MM.1S (cell line): ENCODE measurements at regions not wholly inside any gene's neighbourhood (a gene's known extent, or its start where the extent isn't known, plus 50 kb on each side); places are given as distances from the start of the nearest gene placed in this dataset.

Experiments used
- DNase-seq: peaks from one replicate; pipeline ENCODE4 v3.0.0-alpha.2; 2015
- H2AFZ ChIP-seq: fragments of 300-600 bp; sonication (generic); 2 replicates; pipeline ENCODE4 v1.6.0; 2016; ENCODE audit warnings: antibody characterized with exemption, low read length
- H3F3A ChIP-seq: fragments of 300-600 bp; sonication (generic); 2 replicates; pipeline ENCODE4 v1.6.1; 2016; ENCODE audit warnings: mild to moderate bottlenecking, antibody characterized with exemption, low read length, moderate library complexity, mixed read lengths; ENCODE audit not compliant: insufficient read depth
- H3K27ac ChIP-seq: fragments of 300-600 bp; sonication (generic); 2 replicates; pipeline ENCODE4 v1.5.1; 2016; ENCODE audit warnings: mild to moderate bottlenecking, low read length
- H3K27me3 ChIP-seq: fragments of 300-600 bp; sonication (generic); replicated peaks from 2 replicates; pipeline ENCODE4 v1.6.0; 2016; ENCODE audit warnings: low read length; ENCODE audit not compliant: insufficient read depth
- H3K36me3 ChIP-seq: fragments of 300-600 bp; sonication (generic); replicated peaks from 2 replicates; pipeline ENCODE4 v1.6.1; 2016; ENCODE audit warnings: mild to moderate bottlenecking, low read length, mixed read lengths; ENCODE audit not compliant: insufficient read depth
- H3K4me1 ChIP-seq: fragments of 300-600 bp; sonication (generic); 2 replicates; pipeline ENCODE4 v1.6.1; 2016; ENCODE audit warnings: low read length, mixed read lengths
- H3K4me2 ChIP-seq: fragments of 300-600 bp; sonication (generic); 2 replicates; pipeline ENCODE4 v1.6.0; 2016; ENCODE audit warnings: low read depth, low read length
- H3K4me3 ChIP-seq: fragments of 300-600 bp; sonication (generic); 2 replicates; pipeline ENCODE4 v1.5.1; 2016; ENCODE audit warnings: low read length, mixed read lengths
- H3K79me2 ChIP-seq: fragments of 300-600 bp; sonication (generic); 2 replicates; pipeline ENCODE4 v1.6.1; 2016; ENCODE audit warnings: mixed run types, low read length, mixed read lengths
- H3K9ac ChIP-seq: fragments of 300-600 bp; sonication (generic); 2 replicates; pipeline ENCODE4 v1.6.1; 2016; ENCODE audit warnings: low read length, mixed read lengths
- H3K9me2 ChIP-seq: fragments of 300-600 bp; sonication (generic); replicated peaks from 2 replicates; pipeline ENCODE4 v1.6.1; 2016; ENCODE audit warnings: mild to moderate bottlenecking, low read length, mixed read lengths; ENCODE audit not compliant: insufficient read depth
- H3K9me3 ChIP-seq: fragments of 300-600 bp; sonication (generic); replicated peaks from 2 replicates; pipeline ENCODE4 v1.6.1; 2016; ENCODE audit warnings: mild to moderate bottlenecking, low read length, mixed read lengths; ENCODE audit not compliant: insufficient read depth
- H4K20me1 ChIP-seq: fragments of 300-600 bp; sonication (generic); 2 replicates; pipeline ENCODE4 v1.6.1; 2016; ENCODE audit warnings: mild to moderate bottlenecking, low read length, moderate library complexity, mixed read lengths; ENCODE audit not compliant: insufficient read depth
- EZH2 ChIP-seq: fragments of 300-600 bp; sonication (generic); optimal IDR thresholded peaks from 2 replicates; pipeline ENCODE3; 2017; ENCODE audit warnings: low read depth, mild to moderate bottlenecking, antibody characterized with exemption, low read length, mixed read lengths
- EZH2phosphoT487 ChIP-seq: fragments of 300-600 bp; sonication (generic); IDR thresholded peaks from 2 replicates; pipeline ENCODE4 v1.6.1; 2018; ENCODE audit warnings: antibody characterized with exemption, low read length
- TF ChIP-seq, protein P1 (sequence below): fragments of 300-600 bp; sonication (generic); IDR thresholded peaks from 2 replicates; pipeline ENCODE4 v1.5.1; 2016; ENCODE audit warnings: antibody characterized with exemption, low read length, mixed read lengths

DNA sequence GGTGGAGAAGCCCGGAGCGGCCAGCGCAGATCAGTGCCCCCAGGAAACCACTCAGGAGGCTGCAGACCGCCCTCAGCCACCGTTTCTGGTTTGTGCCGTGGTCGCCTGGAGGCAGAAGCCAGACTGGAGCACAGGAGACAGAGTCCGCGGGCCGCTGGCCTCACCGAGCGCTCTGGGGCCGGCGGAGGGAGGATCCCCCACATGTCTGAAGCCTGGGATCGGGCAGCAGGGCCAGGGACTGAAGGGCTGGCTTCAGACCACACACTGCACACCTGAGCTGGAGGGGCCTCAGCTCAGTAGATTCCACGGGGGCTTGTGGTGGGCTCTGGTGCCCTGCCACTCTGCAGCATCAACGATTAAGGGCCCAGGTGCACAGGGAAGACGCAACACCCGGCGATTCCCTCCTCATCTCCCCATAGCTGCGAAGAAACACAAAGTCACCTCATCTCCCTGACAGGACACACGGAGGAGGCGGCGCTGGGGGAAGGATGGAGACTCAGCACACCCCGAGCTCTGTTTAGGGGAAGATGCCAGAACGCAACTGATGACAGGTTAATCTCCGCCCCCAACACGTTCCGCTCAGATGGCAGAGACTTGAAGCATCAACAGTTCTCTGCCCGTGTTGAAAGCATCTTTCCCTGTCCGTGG lies 408.1 kb downstream of the GALR1 start:
- H3K27me3 ChIP-seq: no peaks in the 10 kb centered on the region
- H3K27ac ChIP-seq: no peak overlapping the region
- no peaks in the 10 kb centered on the region for H3K36me3 ChIP-seq
- no peak for DNase-seq
- H3K4me2 ChIP-seq: no peak overlapping the region
- TF ChIP-seq EZH2phosphoT487 (no peak), EZH2 (no peak)
- TF ChIP-seq, protein P1, sequence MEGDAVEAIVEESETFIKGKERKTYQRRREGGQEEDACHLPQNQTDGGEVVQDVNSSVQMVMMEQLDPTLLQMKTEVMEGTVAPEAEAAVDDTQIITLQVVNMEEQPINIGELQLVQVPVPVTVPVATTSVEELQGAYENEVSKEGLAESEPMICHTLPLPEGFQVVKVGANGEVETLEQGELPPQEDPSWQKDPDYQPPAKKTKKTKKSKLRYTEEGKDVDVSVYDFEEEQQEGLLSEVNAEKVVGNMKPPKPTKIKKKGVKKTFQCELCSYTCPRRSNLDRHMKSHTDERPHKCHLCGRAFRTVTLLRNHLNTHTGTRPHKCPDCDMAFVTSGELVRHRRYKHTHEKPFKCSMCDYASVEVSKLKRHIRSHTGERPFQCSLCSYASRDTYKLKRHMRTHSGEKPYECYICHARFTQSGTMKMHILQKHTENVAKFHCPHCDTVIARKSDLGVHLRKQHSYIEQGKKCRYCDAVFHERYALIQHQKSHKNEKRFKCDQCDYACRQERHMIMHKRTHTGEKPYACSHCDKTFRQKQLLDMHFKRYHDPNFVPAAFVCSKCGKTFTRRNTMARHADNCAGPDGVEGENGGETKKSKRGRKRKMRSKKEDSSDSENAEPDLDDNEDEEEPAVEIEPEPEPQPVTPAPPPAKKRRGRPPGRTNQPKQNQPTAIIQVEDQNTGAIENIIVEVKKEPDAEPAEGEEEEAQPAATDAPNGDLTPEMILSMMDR: no peak
- H3K9me3 ChIP-seq: no peaks in the 10 kb centered on the region
- H3F3A ChIP-seq: no peaks in the 10 kb centered on the region
- H3K79me2 ChIP-seq: no peaks in the 10 kb centered on the region
- H3K4me3 ChIP-seq: no peak overlapping the region
- no peaks in the 10 kb centered on the region for H3K4me1 ChIP-seq
- H3K9ac ChIP-seq: no peak overlapping the region
- no peak overlapping the region for H2AFZ ChIP-seq
- H3K9me2 ChIP-seq: no peaks in the 10 kb centered on the region
- H4K20me1 ChIP-seq: no peaks in the 10 kb centered on the region

GRCh38 chr18:77658299-77658662 lies 408.6 kb downstream of the GALR1 start:
- no peaks in the 10 kb centered on the region for H3K27me3 ChIP-seq
- no peaks in the 10 kb centered on the region for H3K79me2 ChIP-seq
- H3K4me1 ChIP-seq: no peaks in the 10 kb centered on the region
- no peak overlapping the region for H3K9ac ChIP-seq
- no peaks in the 10 kb centered on the region for H3F3A ChIP-seq
- H3K9me3 ChIP-seq: no peaks in the 10 kb centered on the region
- no peak overlapping the region for H2AFZ ChIP-seq
- no peak overlapping the region for H3K4me3 ChIP-seq
- no peak overlapping the region for H3K27ac ChIP-seq
- no peaks in the 10 kb centered on the region for H3K36me3 ChIP-seq
- no peaks in the 10 kb centered on the region for H3K9me2 ChIP-seq
- no peaks in the 10 kb centered on the region for H4K20me1 ChIP-seq
- DNase-seq: no peak
- TF ChIP-seq, protein P1: no peak
- TF ChIP-seq EZH2 (no peak), EZH2phosphoT487 (no peak)
- H3K4me2 ChIP-seq: no peak overlapping the region

DNA sequence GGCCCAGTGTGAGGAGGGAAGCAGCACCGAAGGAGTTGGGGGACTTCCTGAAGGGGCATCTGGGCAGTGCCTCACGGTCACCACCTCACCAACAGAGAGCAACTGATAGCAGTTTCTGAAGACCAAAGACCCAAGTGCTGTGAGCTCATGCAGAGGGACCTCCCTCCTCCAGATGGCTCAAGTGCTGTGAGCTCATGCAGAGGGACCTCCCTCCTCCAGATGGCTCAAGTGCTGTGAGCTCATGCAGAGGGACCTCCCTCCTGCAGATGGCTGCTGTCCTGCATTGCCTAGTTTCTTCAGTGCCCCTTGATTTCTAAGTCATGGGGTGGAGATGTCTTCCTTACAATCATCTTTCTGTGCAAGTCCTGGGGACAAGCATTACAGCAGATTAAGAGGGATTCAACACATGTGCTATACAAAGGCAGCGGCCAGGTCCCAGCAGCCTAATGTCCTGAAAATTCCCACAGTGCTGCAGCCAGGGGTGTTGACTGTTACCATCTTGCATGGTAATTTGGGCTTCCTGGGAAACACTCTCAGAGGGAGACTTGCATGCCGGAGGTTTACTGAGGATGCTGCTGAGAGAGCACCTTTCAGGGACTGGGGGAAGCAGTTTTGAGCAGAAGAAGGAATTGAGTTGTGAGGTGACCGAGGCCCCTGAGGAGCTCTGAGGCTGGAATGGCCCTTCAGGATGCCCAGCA lies 409.3 kb downstream of the GALR1 start:
- no peaks in the 10 kb centered on the region for H3K9me3 ChIP-seq
- no peak overlapping the region for H3K27ac ChIP-seq
- no peaks in the 10 kb centered on the region for H3K9me2 ChIP-seq
- no peaks in the 10 kb centered on the region for H3K27me3 ChIP-seq
- H3K79me2 ChIP-seq: no peaks in the 10 kb centered on the region
- no peaks in the 10 kb centered on the region for H3F3A ChIP-seq
- no peaks in the 10 kb centered on the region for H3K36me3 ChIP-seq
- no peak overlapping the region for H3K9ac ChIP-seq
- H4K20me1 ChIP-seq: no peaks in the 10 kb centered on the region
- TF ChIP-seq EZH2 (no peak), EZH2phosphoT487 (no peak)
- TF ChIP-seq, protein P1: no peak
- H3K4me3 ChIP-seq: no peak overlapping the region
- H2AFZ ChIP-seq: no peak overlapping the region
- H3K4me1 ChIP-seq: no peaks in the 10 kb centered on the region
- no peak for DNase-seq
- no peak overlapping the region for H3K4me2 ChIP-seq
